ENCODE measurements at regions not wholly inside any gene's neighbourhood (a gene's known extent, or its start where the extent isn't known, plus 50 kb on each side); places are given as distances from the start of the nearest gene placed in this dataset.

DNA sequence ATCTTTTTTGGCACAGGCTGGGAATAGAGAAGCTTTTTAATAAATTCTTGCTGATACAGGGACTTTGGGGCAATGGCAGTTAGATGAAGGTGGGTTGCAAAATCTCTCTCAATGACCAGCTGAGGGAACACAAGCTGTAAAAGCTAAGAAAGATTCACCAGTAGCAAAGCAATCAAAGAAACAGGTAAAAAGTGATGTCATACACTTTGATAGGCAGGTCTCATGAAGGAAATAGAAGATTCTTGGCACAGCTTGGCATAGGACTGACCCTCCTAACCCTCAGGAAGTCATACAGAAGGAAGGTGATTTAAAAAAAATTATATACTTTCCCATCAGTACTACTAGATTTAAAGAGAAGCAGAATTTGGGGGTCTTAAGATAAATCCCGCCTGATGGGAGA, 263.6 kb downstream of the LPIN1 start:
- TF ChIP-seq, protein P1, sequence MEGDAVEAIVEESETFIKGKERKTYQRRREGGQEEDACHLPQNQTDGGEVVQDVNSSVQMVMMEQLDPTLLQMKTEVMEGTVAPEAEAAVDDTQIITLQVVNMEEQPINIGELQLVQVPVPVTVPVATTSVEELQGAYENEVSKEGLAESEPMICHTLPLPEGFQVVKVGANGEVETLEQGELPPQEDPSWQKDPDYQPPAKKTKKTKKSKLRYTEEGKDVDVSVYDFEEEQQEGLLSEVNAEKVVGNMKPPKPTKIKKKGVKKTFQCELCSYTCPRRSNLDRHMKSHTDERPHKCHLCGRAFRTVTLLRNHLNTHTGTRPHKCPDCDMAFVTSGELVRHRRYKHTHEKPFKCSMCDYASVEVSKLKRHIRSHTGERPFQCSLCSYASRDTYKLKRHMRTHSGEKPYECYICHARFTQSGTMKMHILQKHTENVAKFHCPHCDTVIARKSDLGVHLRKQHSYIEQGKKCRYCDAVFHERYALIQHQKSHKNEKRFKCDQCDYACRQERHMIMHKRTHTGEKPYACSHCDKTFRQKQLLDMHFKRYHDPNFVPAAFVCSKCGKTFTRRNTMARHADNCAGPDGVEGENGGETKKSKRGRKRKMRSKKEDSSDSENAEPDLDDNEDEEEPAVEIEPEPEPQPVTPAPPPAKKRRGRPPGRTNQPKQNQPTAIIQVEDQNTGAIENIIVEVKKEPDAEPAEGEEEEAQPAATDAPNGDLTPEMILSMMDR (IDR thresholded peaks at IDR 0.05; ENCODE audit: borderline replicate concordance, extremely low read depth, low read length, poor library complexity, severe bottlenecking), result no peak
- TF ChIP-seq EZH2 (IDR thresholded peaks at IDR 0.05; ENCODE audit: borderline replicate concordance, low read depth, low read length, severe bottlenecking), result no peak
